ENCODE measurements at regions not wholly inside any gene's neighbourhood (a gene's known extent, or its start where the extent isn't known, plus 50 kb on each side); places are given as distances from the start of the nearest gene placed in this dataset.
"Not testable (repeated sequence)": the region's sequence is repeated elsewhere in the genome, so short reads cannot be mapped to it uniquely, and the experiment has no call there.

- no peaks in the 10 kb centered on the region for H3K9me3 Mint-ChIP-seq
- no peaks in the 10 kb centered on the region for H3K36me3 Mint-ChIP-seq (ENCODE audit: low read depth)
- H3K27ac Mint-ChIP-seq = no peak overlapping the region
- H3K4me1 Mint-ChIP-seq (ENCODE audit: low read depth) = no peaks in the 10 kb centered on the region
- H3K27me3 Mint-ChIP-seq (ENCODE audit: low read depth) = no peaks in the 10 kb centered on the region
- H3K4me3 Mint-ChIP-seq = no peak overlapping the region
These were observed 295.0 kb upstream of the ADGRL3 start for GRCh38 chr4:60905162-60905561.

- H3K9me3 Mint-ChIP-seq = peaks cover 3% of the 10 kb centered on the region
- no peaks in the 10 kb centered on the region for H3K4me1 Mint-ChIP-seq (ENCODE audit: low read depth)
- H3K27me3 Mint-ChIP-seq (ENCODE audit: low read depth) = no peaks in the 10 kb centered on the region
- no peak overlapping the region for H3K4me3 Mint-ChIP-seq
- no peak overlapping the region for H3K27ac Mint-ChIP-seq
- no peaks in the 10 kb centered on the region for H3K36me3 Mint-ChIP-seq (ENCODE audit: low read depth)
These were observed 289.0 kb upstream of the ADGRL3 start for GRCh38 chr4:60911127-60911526.

- no peaks in the 10 kb centered on the region for H3K27me3 Mint-ChIP-seq (ENCODE audit: low read depth)
- H3K4me1 Mint-ChIP-seq (ENCODE audit: low read depth) = no peaks in the 10 kb centered on the region
These were observed 287.1 kb upstream of the ADGRL3 start for GRCh38 chr4:60913002-60913401.

GRCh38 chr4:60913671-60914070, 286.5 kb upstream of the ADGRL3 start:
- H3K4me3 Mint-ChIP-seq = no peak overlapping the region
- H3K36me3 Mint-ChIP-seq (ENCODE audit: low read depth) = no peaks in the 10 kb centered on the region
- H3K27ac Mint-ChIP-seq = no peak overlapping the region
- H3K27me3 Mint-ChIP-seq (ENCODE audit: low read depth) = no peaks in the 10 kb centered on the region
- no peaks in the 10 kb centered on the region for H3K4me1 Mint-ChIP-seq (ENCODE audit: low read depth)
- peaks cover 3% of the 10 kb centered on the region for H3K9me3 Mint-ChIP-seq

More at GRCh38 chr4:60913002-60913401, 287.1 kb upstream of the ADGRL3 start:
- Mint-ChIP-seq H3K27ac (no peak overlapping the region), H3K36me3 (ENCODE audit: low read depth) (no peaks in the 10 kb centered on the region), H3K9me3 (peaks cover 3% of the 10 kb centered on the region), H3K4me3 (no peak overlapping the region)

GRCh38 chr4:60921735-60922134, 278.4 kb upstream of the ADGRL3 start:
- H3K36me3 Mint-ChIP-seq (ENCODE audit: low read depth); H3K27me3 Mint-ChIP-seq (ENCODE audit: low read depth); H3K4me1 Mint-ChIP-seq (ENCODE audit: low read depth); H3K4me3 Mint-ChIP-seq; H3K9me3 Mint-ChIP-seq; H3K27ac Mint-ChIP-seq: not testable (repeated sequence)

- Mint-ChIP-seq H3K36me3 (ENCODE audit: low read depth) (no peaks in the 10 kb centered on the region), H3K4me3 (no peak overlapping the region), H3K9me3 (peaks cover 7% of the 10 kb centered on the region), H3K4me1 (ENCODE audit: low read depth) (no peaks in the 10 kb centered on the region), H3K27ac (no peak overlapping the region), H3K27me3 (ENCODE audit: low read depth) (no peaks in the 10 kb centered on the region)
These were observed 277.1 kb upstream of the ADGRL3 start for GRCh38 chr4:60923075-60923474.

GRCh38 chr4:60926624-60927023, 273.5 kb upstream of the ADGRL3 start:
- Mint-ChIP-seq H3K27me3 (ENCODE audit: low read depth) (no peaks in the 10 kb centered on the region), H3K4me1 (ENCODE audit: low read depth) (no peaks in the 10 kb centered on the region), H3K36me3 (ENCODE audit: low read depth) (no peaks in the 10 kb centered on the region), H3K27ac (no peak overlapping the region), H3K9me3 (peaks cover 14% of the 10 kb centered on the region), H3K4me3 (no peak overlapping the region)

- H3K9me3 Mint-ChIP-seq = peaks cover 14% of the 10 kb centered on the region
- H3K4me3 Mint-ChIP-seq = no peak overlapping the region
- H3K4me1 Mint-ChIP-seq (ENCODE audit: low read depth) = no peaks in the 10 kb centered on the region
- H3K36me3 Mint-ChIP-seq (ENCODE audit: low read depth) = no peaks in the 10 kb centered on the region
- no peaks in the 10 kb centered on the region for H3K27me3 Mint-ChIP-seq (ENCODE audit: low read depth)
- H3K27ac Mint-ChIP-seq = no peak overlapping the region
These were observed 269.3 kb upstream of the ADGRL3 start for GRCh38 chr4:60930866-60931265.

GRCh38 chr4:60934566-60935295, 265.4 kb upstream of the ADGRL3 start:
- H3K36me3 Mint-ChIP-seq (ENCODE audit: low read depth) = no peaks in the 10 kb centered on the region
- no peak overlapping the region for H3K4me3 Mint-ChIP-seq
- peaks cover 7% of the 10 kb centered on the region for H3K9me3 Mint-ChIP-seq
- no peak overlapping the region for H3K27ac Mint-ChIP-seq
- no peaks in the 10 kb centered on the region for H3K4me1 Mint-ChIP-seq (ENCODE audit: low read depth)
- no peaks in the 10 kb centered on the region for H3K27me3 Mint-ChIP-seq (ENCODE audit: low read depth)

GRCh38 chr4:60938181-60938580, 261.9 kb upstream of the ADGRL3 start:
- Mint-ChIP-seq H3K27me3 (ENCODE audit: low read depth) (no peaks in the 10 kb centered on the region), H3K9me3 (no peaks in the 10 kb centered on the region), H3K27ac (no peak overlapping the region), H3K4me3 (no peak overlapping the region), H3K4me1 (ENCODE audit: low read depth) (no peaks in the 10 kb centered on the region), H3K36me3 (ENCODE audit: low read depth) (no peaks in the 10 kb centered on the region)

- Mint-ChIP-seq H3K9me3 (no peaks in the 10 kb centered on the region), H3K36me3 (ENCODE audit: low read depth) (no peaks in the 10 kb centered on the region), H3K27ac (no peak overlapping the region), H3K4me3 (no peak overlapping the region), H3K4me1 (ENCODE audit: low read depth) (no peaks in the 10 kb centered on the region), H3K27me3 (ENCODE audit: low read depth) (no peaks in the 10 kb centered on the region)
These were observed 261.5 kb upstream of the ADGRL3 start for GRCh38 chr4:60938621-60939020.

GRCh38 chr4:60944060-60944459, 256.1 kb upstream of the ADGRL3 start:
- Mint-ChIP-seq H3K4me1 (ENCODE audit: low read depth) (no peaks in the 10 kb centered on the region), H3K27me3 (ENCODE audit: low read depth) (no peaks in the 10 kb centered on the region), H3K36me3 (ENCODE audit: low read depth) (no peaks in the 10 kb centered on the region), H3K27ac (no peak overlapping the region), H3K9me3 (peaks cover 13% of the 10 kb centered on the region), H3K4me3 (no peak overlapping the region)

- H3K4me1 Mint-ChIP-seq (ENCODE audit: low read depth) = no peaks in the 10 kb centered on the region
- H3K9me3 Mint-ChIP-seq = peaks cover 13% of the 10 kb centered on the region
- no peak overlapping the region for H3K4me3 Mint-ChIP-seq
- no peak overlapping the region for H3K27ac Mint-ChIP-seq
- H3K27me3 Mint-ChIP-seq (ENCODE audit: low read depth) = no peaks in the 10 kb centered on the region
- no peaks in the 10 kb centered on the region for H3K36me3 Mint-ChIP-seq (ENCODE audit: low read depth)
These were observed 254.5 kb upstream of the ADGRL3 start for GRCh38 chr4:60945641-60946040.

- Mint-ChIP-seq H3K4me3 (no peak overlapping the region), H3K36me3 (ENCODE audit: low read depth) (no peaks in the 10 kb centered on the region), H3K27me3 (ENCODE audit: low read depth) (no peaks in the 10 kb centered on the region), H3K9me3 (peaks cover 13% of the 10 kb centered on the region), H3K4me1 (ENCODE audit: low read depth) (no peaks in the 10 kb centered on the region), H3K27ac (no peak overlapping the region)
These were observed 252.1 kb upstream of the ADGRL3 start for GRCh38 chr4:60948008-60948407.

GRCh38 chr4:60952921-60953320, 247.2 kb upstream of the ADGRL3 start:
- no peaks in the 10 kb centered on the region for H3K27me3 Mint-ChIP-seq (ENCODE audit: low read depth)
- no peak overlapping the region for H3K27ac Mint-ChIP-seq

GRCh38 chr4:60953826-60954225, 246.3 kb upstream of the ADGRL3 start:
- Mint-ChIP-seq H3K36me3 (ENCODE audit: low read depth) (no peaks in the 10 kb centered on the region), H3K4me1 (ENCODE audit: low read depth) (no peaks in the 10 kb centered on the region), H3K4me3 (no peak overlapping the region), H3K27ac (no peak overlapping the region), H3K27me3 (ENCODE audit: low read depth) (no peaks in the 10 kb centered on the region), H3K9me3 (peaks cover 8% of the 10 kb centered on the region)

More at GRCh38 chr4:60952921-60953320, 247.2 kb upstream of the ADGRL3 start:
- Mint-ChIP-seq H3K9me3 (peaks cover 11% of the 10 kb centered on the region), H3K4me1 (ENCODE audit: low read depth) (no peaks in the 10 kb centered on the region), H3K36me3 (ENCODE audit: low read depth) (no peaks in the 10 kb centered on the region), H3K4me3 (no peak overlapping the region)
